ENCODE measurements at regions not wholly inside any gene's neighbourhood (a gene's known extent, or its start where the extent isn't known, plus 50 kb on each side); places are given as distances from the start of the nearest gene placed in this dataset.

DNA sequence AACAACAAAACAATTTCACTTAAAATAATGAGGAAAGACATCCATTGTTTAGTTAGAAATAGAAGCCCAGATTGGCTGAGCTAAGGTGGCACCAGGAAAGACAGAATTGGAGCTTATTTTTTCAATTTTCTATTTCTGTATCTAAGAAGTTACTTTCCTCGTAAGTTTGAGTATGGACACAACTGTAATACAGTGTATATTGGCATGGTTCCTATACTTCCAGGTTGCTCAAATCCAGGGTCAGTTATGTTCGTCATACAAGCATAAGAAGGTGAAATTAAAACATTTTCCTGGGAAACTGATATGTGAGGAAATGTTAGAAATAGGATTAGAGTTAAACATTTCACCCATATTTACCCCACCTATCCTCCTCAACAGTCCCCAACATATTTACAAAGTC is 170.4 kb upstream of the AGA start:
- DNase-seq (ENCODE audit: low read depth), result no peak
- H3K4me3 ChIP-seq (ENCODE audit: low read length), result no peak overlapping the region
- TF ChIP-seq, protein P1, sequence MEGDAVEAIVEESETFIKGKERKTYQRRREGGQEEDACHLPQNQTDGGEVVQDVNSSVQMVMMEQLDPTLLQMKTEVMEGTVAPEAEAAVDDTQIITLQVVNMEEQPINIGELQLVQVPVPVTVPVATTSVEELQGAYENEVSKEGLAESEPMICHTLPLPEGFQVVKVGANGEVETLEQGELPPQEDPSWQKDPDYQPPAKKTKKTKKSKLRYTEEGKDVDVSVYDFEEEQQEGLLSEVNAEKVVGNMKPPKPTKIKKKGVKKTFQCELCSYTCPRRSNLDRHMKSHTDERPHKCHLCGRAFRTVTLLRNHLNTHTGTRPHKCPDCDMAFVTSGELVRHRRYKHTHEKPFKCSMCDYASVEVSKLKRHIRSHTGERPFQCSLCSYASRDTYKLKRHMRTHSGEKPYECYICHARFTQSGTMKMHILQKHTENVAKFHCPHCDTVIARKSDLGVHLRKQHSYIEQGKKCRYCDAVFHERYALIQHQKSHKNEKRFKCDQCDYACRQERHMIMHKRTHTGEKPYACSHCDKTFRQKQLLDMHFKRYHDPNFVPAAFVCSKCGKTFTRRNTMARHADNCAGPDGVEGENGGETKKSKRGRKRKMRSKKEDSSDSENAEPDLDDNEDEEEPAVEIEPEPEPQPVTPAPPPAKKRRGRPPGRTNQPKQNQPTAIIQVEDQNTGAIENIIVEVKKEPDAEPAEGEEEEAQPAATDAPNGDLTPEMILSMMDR (conservative IDR thresholded peaks at IDR 0.05; ENCODE audit: low read depth, low read length), result no peak

DNA sequence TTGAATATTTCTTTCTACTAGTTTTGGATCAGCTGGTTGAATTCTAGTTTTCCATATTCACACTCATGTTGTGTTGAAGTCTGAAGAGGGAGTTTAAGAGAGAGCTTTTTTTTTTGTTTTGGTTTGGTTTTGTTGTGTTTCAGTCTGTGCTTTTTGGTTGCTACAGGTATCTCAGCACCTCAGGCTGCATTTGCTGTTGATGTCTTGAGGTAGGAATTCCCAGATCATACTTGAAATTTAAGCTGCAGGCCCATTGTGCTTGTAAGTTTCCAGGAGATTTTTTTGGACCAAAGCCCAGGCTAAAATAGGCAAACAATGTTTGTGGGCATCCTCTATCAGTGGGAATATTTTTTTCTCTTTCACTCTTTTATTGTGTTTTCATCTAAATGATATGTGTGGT is 190.2 kb upstream of the AGA start:
- H3K4me3 ChIP-seq (ENCODE audit: low read length), result no peak overlapping the region
- no peak for DNase-seq (ENCODE audit: low read depth)
- TF ChIP-seq, protein P1 (conservative IDR thresholded peaks at IDR 0.05; ENCODE audit: low read depth, low read length), result no peak

DNA sequence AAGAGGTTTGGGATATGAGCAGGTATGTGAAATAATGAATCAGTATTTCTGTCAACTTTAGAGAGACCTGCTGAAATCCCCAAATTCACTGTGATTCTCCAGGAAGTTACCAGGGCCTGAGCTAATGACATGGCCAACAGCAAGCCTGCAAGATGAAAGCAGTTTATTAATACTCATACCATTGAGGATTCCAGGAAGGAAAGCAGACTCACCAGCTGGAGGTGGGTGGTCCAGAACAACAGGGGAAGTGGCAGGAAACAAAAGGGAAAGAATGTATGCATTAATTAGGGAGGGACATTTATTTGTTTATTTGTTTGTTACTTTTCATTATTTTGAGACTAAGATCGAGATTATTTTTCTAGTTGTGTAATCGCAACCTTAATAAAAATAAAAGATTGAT is 196.6 kb upstream of the AGA start:
- H3K4me3 ChIP-seq (ENCODE audit: low read length), result no peak overlapping the region
- TF ChIP-seq, protein P1 (conservative IDR thresholded peaks at IDR 0.05; ENCODE audit: low read depth, low read length), result no peak
- DNase-seq (ENCODE audit: low read depth), result no peak

DNA sequence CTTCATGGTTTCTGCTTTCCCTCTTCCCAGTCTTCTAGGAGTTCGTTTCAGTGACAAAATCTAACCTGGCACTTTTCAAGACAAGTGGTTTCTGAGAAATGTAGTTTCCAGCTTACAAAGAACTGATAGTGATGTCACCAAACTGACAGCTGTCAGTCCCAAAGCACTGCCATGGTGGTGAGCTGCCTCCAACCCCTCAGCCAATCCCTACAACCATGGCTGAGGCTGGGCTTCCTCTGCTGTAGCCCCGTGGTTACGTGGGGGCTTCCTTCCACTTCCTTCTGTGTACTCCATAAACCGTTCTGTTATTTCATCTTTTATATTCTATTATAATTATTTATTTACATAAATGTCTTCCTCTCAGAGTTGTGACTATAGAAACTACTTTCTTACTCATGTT is 198.6 kb upstream of the AGA start:
- TF ChIP-seq, protein P1 (conservative IDR thresholded peaks at IDR 0.05; ENCODE audit: low read depth, low read length), result no peak
- H3K4me3 ChIP-seq (ENCODE audit: low read length), result no peak overlapping the region
- DNase-seq (ENCODE audit: low read depth), result no peak

DNA sequence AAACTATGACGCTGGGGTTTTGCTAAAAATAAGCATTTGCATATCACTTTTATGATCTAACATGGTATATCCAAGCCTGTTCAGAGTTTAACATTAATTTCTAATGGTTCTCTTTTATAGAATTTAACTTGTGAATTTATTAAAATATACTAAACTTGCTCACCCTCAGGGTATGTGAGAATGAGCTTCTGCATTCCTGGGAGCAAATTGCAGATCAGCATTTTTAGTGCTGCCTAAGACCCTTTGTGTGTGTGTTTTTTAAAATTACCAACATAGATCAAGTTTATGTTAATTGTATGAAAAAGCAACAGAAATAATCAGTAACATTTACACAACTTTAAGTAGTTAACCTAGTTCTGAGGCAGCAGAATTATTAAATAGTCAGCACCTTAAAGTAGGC is 218.0 kb upstream of the AGA start:
- no peak for DNase-seq (ENCODE audit: low read depth)
- H3K4me3 ChIP-seq (ENCODE audit: low read length), result no peak overlapping the region
- TF ChIP-seq, protein P1 (conservative IDR thresholded peaks at IDR 0.05; ENCODE audit: low read depth, low read length), result no peak

DNA sequence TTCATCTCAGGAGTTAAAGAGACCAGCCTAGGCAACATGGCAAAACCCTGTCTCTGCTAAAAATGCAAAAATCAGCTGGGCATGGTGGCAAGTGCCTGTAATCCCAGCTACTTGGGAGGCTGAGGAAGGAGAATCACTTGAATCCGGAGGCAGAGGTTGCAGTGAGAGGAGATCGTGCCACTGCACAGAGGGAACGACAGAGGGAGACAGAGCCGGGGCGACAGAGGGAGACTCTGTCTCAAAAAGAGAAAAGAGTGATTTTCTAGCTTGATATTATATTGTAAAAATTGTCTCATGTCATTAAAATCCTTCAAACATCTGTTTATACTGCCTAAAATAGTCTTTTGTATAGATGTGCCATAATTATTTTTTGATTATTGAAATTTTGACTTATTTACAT is 225.4 kb upstream of the AGA start:
- H3K4me3 ChIP-seq (ENCODE audit: low read length), result no peak overlapping the region
- TF ChIP-seq, protein P1 (conservative IDR thresholded peaks at IDR 0.05; ENCODE audit: low read depth, low read length), result peak; percentile 24
- DNase-seq (ENCODE audit: low read depth), result no peak

DNA sequence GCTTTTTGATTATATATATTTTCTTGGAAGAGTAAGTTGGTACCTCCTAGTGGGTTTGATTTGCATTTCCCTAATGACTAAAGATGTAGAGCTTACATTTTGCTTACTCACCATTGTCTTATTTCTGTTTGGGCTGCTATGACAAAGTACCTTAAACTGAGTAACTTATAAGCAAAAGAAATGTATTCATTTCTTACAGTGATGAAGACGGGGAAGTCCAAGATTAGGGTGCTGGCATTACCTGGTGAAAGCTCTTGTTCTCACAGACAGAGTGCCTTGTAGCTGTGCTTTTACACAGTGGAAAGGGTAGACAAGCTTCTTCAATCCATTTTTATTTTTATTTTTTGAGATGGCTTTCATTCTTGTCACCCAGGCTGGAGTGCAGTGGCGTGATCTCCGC is 229.2 kb upstream of the AGA start:
- TF ChIP-seq, protein P1 (conservative IDR thresholded peaks at IDR 0.05; ENCODE audit: low read depth, low read length), result no peak
- no peak for DNase-seq (ENCODE audit: low read depth)

More for the DNA sequence above, 229.2 kb upstream of the AGA start:
- no peak overlapping the region for H3K4me3 ChIP-seq (ENCODE audit: low read length)

Data from retinal pigment epithelial cell (primary cell).